GM21381 (cell line): ENCODE measurements at regions not wholly inside any gene's neighbourhood (a gene's known extent, or its start where the extent isn't known, plus 50 kb on each side); places are given as distances from the start of the nearest gene placed in this dataset.

Source experiments
- ATAC-seq: cut with Tn5 transposase; IDR thresholded peaks from one replicate; pipeline ENCODE4 v1.9.1; 2021; ENCODE audit warnings: mild to moderate bottlenecking, moderate library complexity; ENCODE audit not compliant: unreplicated experiment

- no peak for ATAC-seq
These were observed 617.6 kb downstream of the IRX1 start for GRCh38 chr5:4212981-4213819.

GRCh38 chr5:4215143-4215542 lies 619.5 kb downstream of the IRX1 start:
- ATAC-seq: no peak

DNA sequence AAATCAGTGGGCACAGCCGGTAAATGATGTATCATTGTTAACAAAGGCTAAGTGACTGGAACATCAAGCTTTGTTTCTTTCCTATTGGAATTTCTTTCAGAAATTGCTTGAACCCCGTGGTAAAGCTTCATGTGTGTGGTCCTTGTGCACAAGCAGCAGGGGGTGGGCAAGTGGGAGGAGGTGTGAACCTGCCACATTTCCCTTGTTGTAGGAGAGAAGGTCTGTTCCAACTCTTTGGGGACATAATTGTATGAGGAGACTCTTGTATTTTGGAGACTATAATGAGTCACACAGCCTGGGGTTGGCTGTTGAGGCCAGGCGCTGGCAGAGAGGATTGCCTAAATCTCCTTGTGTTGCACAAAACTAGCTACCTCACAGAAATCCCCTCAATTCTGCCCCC lies 620.5 kb downstream of the IRX1 start:
- ATAC-seq: no peak

DNA sequence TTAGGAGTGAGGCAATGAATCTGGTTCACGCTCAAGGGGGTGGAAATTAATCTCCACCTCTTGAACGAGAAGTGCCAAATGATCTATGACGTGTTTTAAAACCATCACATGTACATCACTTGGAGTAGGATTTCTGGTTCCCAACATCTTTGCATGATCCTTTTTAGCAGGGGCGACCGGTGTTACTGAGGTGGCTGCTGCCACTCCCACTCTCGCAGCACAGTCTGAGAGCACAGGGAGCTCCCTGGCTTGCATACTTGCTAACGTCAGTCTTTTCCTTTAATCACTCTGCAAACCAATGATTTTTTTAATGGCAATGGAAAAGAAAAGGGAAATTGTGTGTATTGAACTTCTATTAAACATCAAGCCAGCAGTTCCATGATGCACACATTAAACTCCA lies 624.4 kb downstream of the IRX1 start:
- ATAC-seq: no peak

GRCh38 chr5:4221048-4221447 lies 625.4 kb downstream of the IRX1 start:
- ATAC-seq: no peak

GRCh38 chr5:4222147-4222546 lies 626.5 kb downstream of the IRX1 start:
- ATAC-seq: no peak

DNA sequence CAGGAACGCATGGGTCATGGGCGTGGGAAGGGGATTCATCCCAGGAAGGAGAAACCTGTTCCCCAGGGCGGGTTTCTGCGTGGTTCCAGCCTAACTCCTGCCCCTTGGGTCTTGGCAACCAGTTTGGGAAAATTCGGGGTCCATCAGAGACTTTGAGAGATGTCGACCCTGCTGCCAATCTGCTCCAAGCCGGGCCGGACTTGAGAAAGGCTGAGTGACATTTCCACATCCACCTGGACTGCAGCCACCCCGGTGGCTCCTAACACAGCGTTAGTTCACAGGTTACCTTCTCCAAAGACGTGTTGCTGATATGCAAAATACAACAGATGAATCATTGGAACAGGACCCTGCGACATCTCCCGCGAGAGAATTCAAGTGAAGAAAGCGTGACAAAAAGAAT lies 627.2 kb downstream of the IRX1 start:
- no peak for ATAC-seq

DNA sequence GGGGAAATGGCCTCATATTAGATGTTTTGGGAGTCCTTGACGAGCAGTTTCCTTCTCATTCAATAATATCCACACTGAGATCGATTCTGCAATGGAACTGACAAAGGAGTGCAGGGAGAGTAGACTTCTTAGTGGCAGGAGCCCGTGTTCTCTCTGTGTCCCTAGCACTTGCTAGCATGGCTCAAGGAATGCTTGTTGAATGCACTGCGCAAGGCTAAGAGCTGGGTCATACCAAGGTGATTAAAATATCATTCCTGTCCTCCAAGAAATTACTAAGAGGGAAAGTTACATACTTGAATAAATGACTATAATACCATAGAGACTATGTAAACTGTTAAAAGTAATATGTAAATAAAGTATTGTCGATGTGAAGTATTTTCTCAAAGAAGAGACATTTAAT lies 630.1 kb downstream of the IRX1 start:
- no peak for ATAC-seq

DNA sequence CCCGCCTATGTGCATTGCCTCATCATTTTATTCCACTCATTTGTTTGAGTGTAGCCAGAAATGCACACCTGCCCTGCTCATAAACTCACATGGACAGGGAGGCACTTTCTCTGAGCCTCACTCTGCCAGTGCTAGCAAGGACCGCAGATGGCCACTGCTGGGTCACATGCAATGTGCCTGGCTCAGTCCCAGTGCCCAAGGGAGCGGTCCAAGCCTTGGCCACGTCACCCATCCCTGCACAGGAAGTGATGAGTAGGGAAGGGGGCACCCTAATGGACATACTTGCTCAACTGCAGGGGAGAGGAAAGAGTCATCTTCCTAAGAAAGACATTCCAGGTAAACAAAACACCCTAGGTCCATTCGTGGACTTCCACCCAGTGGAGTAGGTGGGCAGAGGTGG lies 630.9 kb downstream of the IRX1 start:
- no peak for ATAC-seq

DNA sequence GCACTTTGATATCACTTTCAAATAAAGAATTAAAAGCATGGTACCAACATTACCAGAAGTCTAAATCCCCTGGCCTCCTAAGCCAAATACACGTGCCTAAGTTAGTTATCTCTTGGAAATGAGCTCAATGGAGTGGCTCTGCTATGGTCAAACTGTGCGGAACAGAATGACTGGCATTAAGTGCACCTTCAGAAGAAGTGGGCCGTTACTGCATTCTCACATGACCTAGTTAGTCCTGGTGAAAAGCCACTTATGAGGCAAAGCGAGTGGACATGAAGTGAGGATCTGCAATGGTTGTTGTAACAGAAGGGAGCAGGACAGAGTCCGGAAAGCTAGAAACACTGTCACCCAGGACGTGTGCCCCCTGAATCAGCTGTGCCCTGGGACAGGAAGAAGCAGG lies 633.1 kb downstream of the IRX1 start:
- no peak for ATAC-seq

DNA sequence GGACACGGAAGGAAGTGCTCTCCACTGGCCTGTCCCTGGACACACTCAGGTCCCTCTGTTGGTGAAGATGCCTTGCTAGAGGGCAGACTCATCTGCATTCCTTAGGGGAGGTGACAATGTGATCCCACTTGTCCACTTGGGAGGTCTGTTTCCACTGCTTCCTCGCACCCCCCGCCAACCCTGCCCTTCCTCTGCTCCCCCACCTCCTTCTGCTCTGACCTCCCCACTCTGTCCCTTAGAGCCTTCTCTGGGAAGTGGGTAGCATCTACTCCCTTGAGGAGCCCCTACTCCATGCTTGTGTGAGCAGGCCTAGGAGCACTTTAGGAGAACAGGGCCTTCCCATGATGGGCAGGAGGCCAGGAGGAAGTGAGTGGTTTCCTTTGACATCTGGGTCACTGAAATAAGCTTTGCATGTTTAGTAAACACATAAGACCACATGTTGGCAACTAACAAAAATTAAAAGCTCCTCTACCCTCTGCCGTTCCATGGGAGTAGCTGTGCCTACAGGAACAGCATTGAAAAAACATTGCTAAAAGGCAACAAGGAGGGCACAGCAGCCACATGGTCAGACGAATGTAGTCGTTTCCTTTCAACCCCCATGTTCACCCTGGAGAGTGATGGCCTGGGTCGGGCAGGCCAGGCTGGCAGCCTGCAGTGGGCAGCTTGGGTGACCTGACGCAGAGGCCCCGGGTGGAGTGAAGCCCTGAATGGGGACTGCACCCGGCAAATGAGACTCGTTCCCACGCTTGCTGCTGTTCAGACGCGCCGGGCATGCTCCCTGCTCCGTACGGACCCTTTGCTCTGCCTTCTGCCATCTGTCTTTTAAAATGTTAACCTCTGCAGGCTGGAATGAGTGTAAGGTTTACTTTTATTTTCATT lies 634.0 kb downstream of the IRX1 start:
- ATAC-seq: no peak

DNA sequence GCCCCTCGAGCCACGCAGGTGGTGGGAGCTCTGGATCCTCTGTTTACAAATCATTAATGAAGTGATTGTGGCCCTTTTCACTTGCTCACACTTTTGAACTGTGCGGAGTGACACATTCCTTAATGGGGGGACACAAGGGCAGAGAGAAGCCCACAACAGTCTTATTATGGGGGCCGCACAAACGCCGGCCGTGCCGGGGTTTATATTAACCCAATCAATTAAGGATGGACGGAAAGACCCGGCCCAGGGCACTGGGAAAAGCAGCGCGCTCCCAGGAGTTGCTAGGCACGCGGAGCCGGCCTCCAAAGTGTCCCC lies 634.8 kb downstream of the IRX1 start:
- no peak for ATAC-seq

DNA sequence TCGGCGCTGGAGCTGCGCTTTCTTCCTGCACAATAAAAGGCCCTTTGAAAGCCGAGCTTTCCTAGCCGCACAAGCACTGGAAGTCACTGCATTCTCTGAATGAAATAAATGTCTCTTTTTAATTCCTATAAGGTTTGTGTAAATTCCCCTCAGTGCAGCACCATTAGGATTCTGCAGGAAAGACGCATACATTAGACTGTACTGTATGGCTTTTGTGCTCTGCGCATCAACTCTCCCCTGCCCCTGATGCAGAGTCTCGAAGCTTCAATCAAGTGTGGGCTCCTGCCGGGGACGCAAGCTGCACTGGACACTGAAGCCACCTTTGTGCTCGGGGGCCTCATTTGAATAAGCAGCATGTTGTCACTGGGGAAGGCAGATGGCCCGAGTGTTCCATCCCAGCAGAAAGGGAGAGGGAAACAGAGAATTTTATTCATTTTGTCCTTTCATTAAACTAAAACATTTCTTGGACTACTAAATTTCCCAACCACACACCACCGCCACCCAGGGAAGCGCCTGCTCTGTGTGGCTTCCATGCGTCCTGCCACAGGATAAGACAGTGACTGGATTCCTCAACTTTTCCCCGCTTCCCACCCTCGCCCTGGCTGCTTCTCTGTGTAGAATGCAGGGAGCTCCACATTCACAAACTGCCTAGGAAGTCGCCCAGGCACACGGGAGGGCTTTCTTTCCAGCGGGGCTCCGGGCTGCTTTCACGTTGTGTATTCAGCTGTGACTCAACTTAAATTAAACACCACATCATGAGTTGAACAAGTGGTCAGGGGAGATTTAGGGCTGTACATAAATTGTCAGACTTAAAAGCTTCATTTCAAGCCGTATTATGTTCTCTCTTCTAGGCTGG lies 635.4 kb downstream of the IRX1 start:
- no peak for ATAC-seq

DNA sequence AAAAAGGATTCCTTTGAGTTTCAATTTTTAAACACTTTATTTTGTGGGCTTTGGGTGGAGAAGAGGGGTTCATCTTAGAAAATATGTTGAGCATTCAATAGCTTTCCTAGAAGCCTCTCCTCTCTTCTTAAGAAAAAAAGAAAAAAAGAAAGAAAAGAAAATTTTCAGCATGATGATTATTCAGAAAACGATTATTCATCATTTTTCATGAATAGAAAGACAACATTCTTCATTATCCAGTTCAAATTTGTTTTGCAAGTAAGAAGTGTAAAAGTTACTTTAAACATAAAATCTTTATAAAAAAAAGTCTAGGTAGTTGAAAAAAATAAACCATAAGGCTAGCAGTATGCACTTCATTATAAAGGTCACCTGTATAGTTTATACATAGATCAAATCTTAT lies 636.5 kb downstream of the IRX1 start:
- ATAC-seq: no peak

DNA sequence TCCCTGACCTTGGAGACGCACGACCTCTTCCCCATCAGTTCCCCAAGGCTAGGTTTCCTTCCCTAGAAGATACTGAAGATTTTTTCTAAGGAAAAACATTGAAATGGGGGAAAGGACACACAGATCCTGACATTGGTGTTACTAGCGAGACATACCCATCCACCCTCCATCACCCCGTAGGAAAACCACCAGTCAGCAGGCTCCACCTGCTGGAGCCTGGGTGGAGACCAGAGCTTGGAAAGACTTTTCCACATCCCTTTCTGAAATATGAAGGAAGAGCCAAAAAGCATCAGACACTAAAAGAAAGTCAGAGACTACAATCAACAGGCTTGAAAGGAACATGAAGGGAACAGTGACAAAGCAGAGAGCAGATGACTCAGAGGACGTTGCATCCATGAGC lies 638.0 kb downstream of the IRX1 start:
- no peak for ATAC-seq

DNA sequence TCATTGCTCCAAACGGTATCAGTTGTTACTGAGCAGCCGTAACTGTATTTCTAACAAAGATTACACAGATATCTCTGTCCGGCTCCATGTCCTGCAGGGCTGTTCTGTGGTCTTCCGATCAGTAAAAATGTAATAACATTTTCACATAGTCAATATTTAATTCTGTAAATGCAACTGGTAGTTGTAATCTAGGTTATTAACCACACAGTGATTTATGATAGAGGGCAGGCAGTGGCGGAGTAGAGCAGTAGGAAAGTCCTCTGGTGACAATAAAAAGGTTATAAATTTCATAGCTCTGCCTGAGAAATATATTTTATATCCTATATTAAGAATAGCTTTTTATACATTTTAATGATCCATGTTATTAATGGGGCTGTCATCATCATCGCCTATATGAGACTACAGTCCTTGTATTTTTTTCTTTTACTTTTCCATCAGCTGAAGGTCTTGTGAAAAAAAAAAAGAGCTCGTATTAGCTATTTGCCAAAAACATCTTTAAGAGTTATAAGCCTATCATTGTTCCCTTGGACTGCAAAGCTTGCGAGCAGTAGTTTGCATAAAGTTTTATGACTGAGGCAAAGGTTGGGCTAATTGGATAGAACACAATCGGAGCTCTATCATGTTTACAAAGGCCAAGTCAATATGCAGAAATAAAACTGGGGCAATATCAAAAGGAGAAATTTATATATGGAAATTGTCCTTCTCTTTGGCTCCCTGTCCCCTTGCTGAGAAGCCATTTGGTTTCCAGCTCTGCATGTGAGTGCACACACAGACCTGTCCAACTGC lies 648.0 kb downstream of the IRX1 start:
- no peak for ATAC-seq

DNA sequence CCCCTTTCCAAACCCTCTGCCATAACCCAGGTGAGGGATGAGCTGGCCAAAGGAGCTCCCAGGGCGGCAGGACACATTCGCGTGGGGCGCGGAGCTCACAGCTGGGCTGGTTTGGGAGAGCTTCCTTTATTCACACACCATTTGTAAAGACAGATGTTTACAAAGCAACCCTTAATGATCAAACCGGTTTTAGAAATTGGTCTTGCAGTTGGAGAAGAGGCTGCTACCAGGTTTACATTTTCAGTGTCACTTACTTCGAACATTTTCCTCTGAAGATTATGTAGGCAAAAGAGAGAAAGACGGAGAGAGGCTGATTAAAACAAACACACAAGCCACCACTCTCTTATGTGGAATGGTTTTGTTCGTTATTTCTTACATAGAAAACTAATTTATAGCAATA lies 648.7 kb downstream of the IRX1 start:
- no peak for ATAC-seq

- ATAC-seq: no peak
These were observed 649.4 kb downstream of the IRX1 start for GRCh38 chr5:4245076-4245475.

DNA sequence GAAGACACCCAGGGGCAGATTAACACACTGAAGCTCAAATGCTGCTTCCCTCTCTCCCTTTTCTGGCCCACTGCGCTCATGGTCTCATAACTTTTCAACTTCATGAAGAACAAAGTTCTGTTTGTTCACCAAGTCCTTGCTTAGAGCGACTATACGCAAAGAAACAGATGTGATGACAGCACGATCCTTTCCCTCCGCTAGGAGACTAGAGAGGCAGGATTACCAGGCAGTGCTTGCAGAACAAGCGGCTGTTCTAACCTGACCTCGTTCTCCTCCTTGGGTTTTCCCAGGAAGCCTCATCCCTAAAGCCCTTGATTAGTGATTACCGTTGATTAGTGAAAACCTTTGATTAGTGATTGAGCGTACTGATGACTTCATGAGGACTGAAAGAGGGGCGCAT lies 649.9 kb downstream of the IRX1 start:
- ATAC-seq: no peak

- no peak for ATAC-seq
These were observed 650.8 kb downstream of the IRX1 start for GRCh38 chr5:4246447-4246846.

GRCh38 chr5:4250254-4250653 lies 654.6 kb downstream of the IRX1 start:
- ATAC-seq: no peak
